ENCODE measurements at regions not wholly inside any gene's neighbourhood (a gene's known extent, or its start where the extent isn't known, plus 50 kb on each side); places are given as distances from the start of the nearest gene placed in this dataset.

GRCh38 chr5:4036861-4037260 lies 441.2 kb downstream of the IRX1 start:
- no peak for ATAC-seq (ENCODE audit: low read depth)
- TF ChIP-seq, protein P1, sequence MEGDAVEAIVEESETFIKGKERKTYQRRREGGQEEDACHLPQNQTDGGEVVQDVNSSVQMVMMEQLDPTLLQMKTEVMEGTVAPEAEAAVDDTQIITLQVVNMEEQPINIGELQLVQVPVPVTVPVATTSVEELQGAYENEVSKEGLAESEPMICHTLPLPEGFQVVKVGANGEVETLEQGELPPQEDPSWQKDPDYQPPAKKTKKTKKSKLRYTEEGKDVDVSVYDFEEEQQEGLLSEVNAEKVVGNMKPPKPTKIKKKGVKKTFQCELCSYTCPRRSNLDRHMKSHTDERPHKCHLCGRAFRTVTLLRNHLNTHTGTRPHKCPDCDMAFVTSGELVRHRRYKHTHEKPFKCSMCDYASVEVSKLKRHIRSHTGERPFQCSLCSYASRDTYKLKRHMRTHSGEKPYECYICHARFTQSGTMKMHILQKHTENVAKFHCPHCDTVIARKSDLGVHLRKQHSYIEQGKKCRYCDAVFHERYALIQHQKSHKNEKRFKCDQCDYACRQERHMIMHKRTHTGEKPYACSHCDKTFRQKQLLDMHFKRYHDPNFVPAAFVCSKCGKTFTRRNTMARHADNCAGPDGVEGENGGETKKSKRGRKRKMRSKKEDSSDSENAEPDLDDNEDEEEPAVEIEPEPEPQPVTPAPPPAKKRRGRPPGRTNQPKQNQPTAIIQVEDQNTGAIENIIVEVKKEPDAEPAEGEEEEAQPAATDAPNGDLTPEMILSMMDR (IDR thresholded peaks at IDR 0.05; ENCODE audit: poor library complexity, severe bottlenecking) = no peak
- H3K4me1 ChIP-seq (ENCODE audit: insufficient read depth, poor library complexity, severe bottlenecking) = no peaks in the 10 kb centered on the region
- H3K4me3 ChIP-seq (ENCODE audit: severe bottlenecking) = no peak overlapping the region
- H3K27ac ChIP-seq (ENCODE audit: poor library complexity, severe bottlenecking) = no peak overlapping the region
- H3K27me3 ChIP-seq (ENCODE audit: insufficient read depth, poor library complexity, severe bottlenecking) = no peaks in the 10 kb centered on the region
- no peaks in the 10 kb centered on the region for H3K9me3 ChIP-seq (ENCODE audit: severe bottlenecking)
- H3K36me3 ChIP-seq (ENCODE audit: low read depth) = no peaks in the 10 kb centered on the region
- no peak for DNase-seq (ENCODE audit: low spot score)

DNA sequence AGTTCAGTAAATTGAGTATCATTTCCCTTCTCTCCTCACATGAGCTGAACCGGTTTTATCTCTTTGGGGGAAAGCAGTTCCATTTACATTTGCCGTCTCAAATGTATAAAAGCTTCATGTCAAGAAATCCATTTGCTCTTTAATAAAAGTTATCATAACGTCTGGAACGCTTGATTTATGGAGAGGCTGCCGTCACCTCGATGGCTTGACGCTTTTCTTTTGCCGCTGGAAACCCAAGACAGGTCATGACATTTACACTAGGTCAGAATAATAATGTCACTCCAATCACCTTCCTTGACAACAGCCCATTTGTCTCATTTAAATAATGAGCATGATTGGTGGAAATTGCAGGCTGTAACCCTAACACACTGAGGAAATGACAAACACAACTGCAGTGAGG lies 443.4 kb downstream of the IRX1 start:
- Histone ChIP-seq H3K36me3 (ENCODE audit: low read depth) (no peaks in the 10 kb centered on the region), H3K4me1 (ENCODE audit: insufficient read depth, poor library complexity, severe bottlenecking) (no peaks in the 10 kb centered on the region), H3K9me3 (ENCODE audit: severe bottlenecking) (peaks cover 2% of the 10 kb centered on the region), H3K4me3 (ENCODE audit: severe bottlenecking) (no peak overlapping the region), H3K27me3 (ENCODE audit: insufficient read depth, poor library complexity, severe bottlenecking) (no peaks in the 10 kb centered on the region), H3K27ac (ENCODE audit: poor library complexity, severe bottlenecking) (no peak overlapping the region)
- TF ChIP-seq, protein P1 (IDR thresholded peaks at IDR 0.05; ENCODE audit: poor library complexity, severe bottlenecking) = no peak
- ATAC-seq (ENCODE audit: low read depth) (no peak), DNase-seq (ENCODE audit: low spot score) (no peak)

DNA sequence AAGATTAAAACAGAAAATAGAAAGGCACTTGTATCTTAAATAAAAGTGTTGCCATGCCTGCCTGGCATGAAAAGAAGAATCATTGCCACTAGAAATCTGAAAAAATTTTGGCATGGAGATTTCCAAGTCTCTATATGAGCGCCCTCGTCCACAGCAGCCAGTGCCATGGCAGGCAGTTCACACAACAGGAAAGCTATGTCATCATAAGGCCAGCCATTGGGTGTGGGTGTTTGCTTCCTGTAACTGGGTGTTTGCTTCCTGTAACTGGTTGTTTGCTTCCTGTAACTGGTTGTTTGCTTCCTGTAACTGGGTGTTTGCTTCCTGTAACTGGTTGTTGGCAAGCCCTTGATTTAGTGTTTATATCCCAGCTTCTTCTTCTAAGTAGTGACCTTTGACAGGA lies 446.7 kb downstream of the IRX1 start:
- H3K36me3 ChIP-seq (ENCODE audit: low read depth) = no peaks in the 10 kb centered on the region
- DNase-seq (ENCODE audit: low spot score) = no peak
- H3K27me3 ChIP-seq (ENCODE audit: insufficient read depth, poor library complexity, severe bottlenecking) = no peaks in the 10 kb centered on the region
- H3K27ac ChIP-seq (ENCODE audit: poor library complexity, severe bottlenecking) = no peak overlapping the region
- TF ChIP-seq, protein P1 (IDR thresholded peaks at IDR 0.05; ENCODE audit: poor library complexity, severe bottlenecking) = no peak
- no peak for ATAC-seq (ENCODE audit: low read depth)
- no peak overlapping the region for H3K4me3 ChIP-seq (ENCODE audit: severe bottlenecking)
- peaks cover 2% of the 10 kb centered on the region for H3K9me3 ChIP-seq (ENCODE audit: severe bottlenecking)
- H3K4me1 ChIP-seq (ENCODE audit: insufficient read depth, poor library complexity, severe bottlenecking) = no peaks in the 10 kb centered on the region

- Histone ChIP-seq H3K27me3 (ENCODE audit: insufficient read depth, poor library complexity, severe bottlenecking) (no peaks in the 10 kb centered on the region), H3K9me3 (ENCODE audit: severe bottlenecking) (peaks cover 5% of the 10 kb centered on the region), H3K27ac (ENCODE audit: poor library complexity, severe bottlenecking) (no peak overlapping the region), H3K4me1 (ENCODE audit: insufficient read depth, poor library complexity, severe bottlenecking) (no peaks in the 10 kb centered on the region), H3K4me3 (ENCODE audit: severe bottlenecking) (no peak overlapping the region), H3K36me3 (ENCODE audit: low read depth) (no peaks in the 10 kb centered on the region)
- TF ChIP-seq, protein P1 (IDR thresholded peaks at IDR 0.05; ENCODE audit: poor library complexity, severe bottlenecking) = no peak
- ATAC-seq (ENCODE audit: low read depth) (no peak), DNase-seq (ENCODE audit: low spot score) (no peak)
These were observed 447.5 kb downstream of the IRX1 start for GRCh38 chr5:4043135-4043534.

GRCh38 chr5:4044881-4045280 lies 449.2 kb downstream of the IRX1 start:
- TF ChIP-seq, protein P1 (IDR thresholded peaks at IDR 0.05; ENCODE audit: poor library complexity, severe bottlenecking) = no peak

More at GRCh38 chr5:4044881-4045280, 449.2 kb downstream of the IRX1 start:
- Histone ChIP-seq H3K9me3 (ENCODE audit: severe bottlenecking) (peaks cover 5% of the 10 kb centered on the region), H3K4me1 (ENCODE audit: insufficient read depth, poor library complexity, severe bottlenecking) (no peaks in the 10 kb centered on the region), H3K27ac (ENCODE audit: poor library complexity, severe bottlenecking) (no peak overlapping the region), H3K4me3 (ENCODE audit: severe bottlenecking) (no peak overlapping the region), H3K36me3 (ENCODE audit: low read depth) (no peaks in the 10 kb centered on the region), H3K27me3 (ENCODE audit: insufficient read depth, poor library complexity, severe bottlenecking) (no peaks in the 10 kb centered on the region)
- no peak for ATAC-seq (ENCODE audit: low read depth)
- DNase-seq (ENCODE audit: low spot score) = no peak
